CD14-positive monocyte (primary cell): ENCODE measurements at regions not wholly inside any gene's neighbourhood (a gene's known extent, or its start where the extent isn't known, plus 50 kb on each side); places are given as distances from the start of the nearest gene placed in this dataset.

Experiments used
- DNase-seq, 3 donors: peaks; one replicate each; pipeline ENCODE4 v3.0.0-alpha.2; 2011 to 2022
- H2AFZ ChIP-seq: 2 replicates; pipeline ENCODE4 v1.6.0; 2012; ENCODE audit warnings: mild to moderate bottlenecking, low read depth, low read length, inconsistent platforms; ENCODE audit not compliant: insufficient read depth, poor library complexity, severe bottlenecking
- H3K27ac ChIP-seq, 2 donors: 1 replicate in 1 of 2; 2 replicates in 1 of 2; pipeline ENCODE4 v1.5.1; 2012 to 2013; ENCODE audit warnings: low read length in 2 of 2, control low read depth in 1 of 2, inconsistent platforms in 1 of 2, low read depth in 1 of 2, mild to moderate bottlenecking in 1 of 2
- H3K27me3 ChIP-seq, 2 donors: one replicate each; pipeline versions ENCODE4 v1.6.0 to v1.6.1; 2011 to 2013; ENCODE audit warnings: low read length in 2 of 2; ENCODE audit not compliant: control insufficient read depth in 2 of 2, insufficient read depth in 2 of 2
- H3K36me3 ChIP-seq, 2 donors: replicated peaks in 1 of 2; 1 replicate in 1 of 2; 2 replicates in 1 of 2; pipeline versions ENCODE4 v1.5.1 to v1.6.1; 2012 to 2013; ENCODE audit warnings: low read length in 2 of 2, control low read depth in 1 of 2, inconsistent platforms in 1 of 2, mild to moderate bottlenecking in 1 of 2; ENCODE audit not compliant: insufficient read depth in 2 of 2, control insufficient read depth in 1 of 2
- H3K4me1 ChIP-seq, 2 donors: 1 replicate in 1 of 2; 2 replicates in 1 of 2; pipeline versions ENCODE4 v1.5.1 to v1.6.1; 2012 to 2013; ENCODE audit warnings: low read length in 2 of 2, control low read depth in 1 of 2, inconsistent platforms in 1 of 2, mild to moderate bottlenecking in 1 of 2, moderate library complexity in 1 of 2; ENCODE audit not compliant: insufficient read depth in 2 of 2, control insufficient read depth in 1 of 2
- H3K4me2 ChIP-seq: replicated peaks from 2 replicates; pipeline ENCODE3; 2012; ENCODE audit warnings: low read length, moderate library complexity, mild to moderate bottlenecking; ENCODE audit not compliant: poor library complexity, severe bottlenecking; ENCODE audit errors: extremely low read depth
- H3K4me3 ChIP-seq, 3 experiments: fragments of 200-600 bp in 1 of 3; sonication (generic) in 1 of 3; replicated peaks in 1 of 3; 1 replicate in 2 of 3; 2 replicates in 1 of 3; pipeline ENCODE4 v1.5.1; 2011 to 2013; ENCODE audit warnings: low read length in 3 of 3, mild to moderate bottlenecking in 3 of 3, control low read depth in 2 of 3, low read depth in 2 of 3, inconsistent platforms in 1 of 3, moderate library complexity in 1 of 3
- H3K79me2 ChIP-seq: 2 replicates; pipeline ENCODE4 v1.6.0; 2012; ENCODE audit warnings: mild to moderate bottlenecking, control low read depth, inconsistent platforms, low read length, moderate library complexity; ENCODE audit not compliant: insufficient read depth
- H3K9ac ChIP-seq: 2 replicates; pipeline ENCODE4 v1.6.0; 2017; ENCODE audit warnings: low read length, mild to moderate bottlenecking; ENCODE audit not compliant: insufficient read depth, poor library complexity, severe bottlenecking
- H3K9me3 ChIP-seq, 2 donors: replicated peaks in 1 of 2; 1 replicate in 1 of 2; 2 replicates in 1 of 2; pipeline versions ENCODE4 v1.5.1 to v1.6.1; 2012 to 2013; ENCODE audit warnings: low read length in 2 of 2, control low read depth in 1 of 2; ENCODE audit not compliant: control insufficient read depth in 1 of 2, insufficient read depth in 1 of 2
- H4K20me1 ChIP-seq: 2 replicates; pipeline ENCODE4 v1.6.0; 2012; ENCODE audit warnings: mild to moderate bottlenecking, low read length, control low read depth, moderate library complexity; ENCODE audit not compliant: insufficient read depth
- H3K27ac Mint-ChIP-seq, 7 donors: one replicate each; pipeline ENCODE4 v1.8.0; 2020; ENCODE audit warnings: mild to moderate bottlenecking in 7 of 7, mixed read lengths in 7 of 7, moderate library complexity in 6 of 7, inconsistent platforms in 2 of 7
- H3K27me3 Mint-ChIP-seq, 3 donors: one replicate each; pipeline ENCODE4 v1.8.0; 2021 to 2022; ENCODE audit warnings: low read depth in 3 of 3, mild to moderate bottlenecking in 3 of 3, mixed read lengths in 3 of 3, moderate library complexity in 3 of 3, inconsistent platforms in 1 of 3
- H3K36me3 Mint-ChIP-seq, 2 donors: one replicate each; pipeline ENCODE4 v1.8.0; 2020; ENCODE audit warnings: mixed read lengths in 2 of 2, inconsistent platforms in 1 of 2, mild to moderate bottlenecking in 1 of 2
- H3K4me1 Mint-ChIP-seq: one replicate; pipeline ENCODE4 v1.8.0; 2020; ENCODE audit warnings: mild to moderate bottlenecking, mixed read lengths
- H3K4me3 Mint-ChIP-seq, 2 donors: one replicate each; pipeline ENCODE4 v1.8.0; 2020; ENCODE audit warnings: mild to moderate bottlenecking in 2 of 2, mixed read lengths in 2 of 2, moderate library complexity in 1 of 2
- H3K9me3 Mint-ChIP-seq, 7 donors: one replicate each; pipeline ENCODE4 v1.8.0; 2020 to 2022; ENCODE audit warnings: mixed read lengths in 7 of 7, mild to moderate bottlenecking in 6 of 7, moderate library complexity in 6 of 7, inconsistent platforms in 2 of 7
- CTCF ChIP-seq: fragments of 200-600 bp; IDR thresholded peaks from one replicate; pipeline ENCODE4 v1.8.0; 2022; ENCODE audit warnings: antibody characterized with exemption, mild to moderate bottlenecking
- WGBS: methylation state at CpG from one replicate; pipeline ENCODE4 v1.1.5; 2013; ENCODE audit warnings: missing lambda C conversion rate; ENCODE audit not compliant: insufficient coverage; 5-methylcytosine and 5-hydroxymethylcytosine counted together
- intact Hi-C, 2 donors: fragments of 100-400 bp; cut with micrococcal nuclease; formaldehyde crosslinking; loops; one replicate each; pipeline versions ENCODE4 v1.15.0 to v1.15.1; 2023

- Histone ChIP-seq H3K9me3 (no peaks in the 10 kb centered on the region), H3K27ac (no peak overlapping the region), H4K20me1 (no peaks in the 10 kb centered on the region), H3K4me1 (no peaks in the 10 kb centered on the region), H2AFZ (no peak overlapping the region), H3K36me3 (no peaks in the 10 kb centered on the region), H3K4me3 (no peak overlapping the region), H3K79me2 (no peaks in the 10 kb centered on the region), H3K4me2 (no peak overlapping the region), H3K27me3 (no peaks in the 10 kb centered on the region), H3K9ac (no peak overlapping the region)
- Mint-ChIP-seq H3K27ac (no peak overlapping the region), H3K27me3 (peaks cover 0 to 2% (median 0%) of the 10 kb centered on the region in 3 donors), H3K9me3 (peaks cover 0 to 7% (median 0%) of the 10 kb centered on the region in 7 donors), H3K4me1 (no peaks in the 10 kb centered on the region), H3K4me3 (no peak overlapping the region), H3K36me3 (no peaks in the 10 kb centered on the region)
- TF ChIP-seq CTCF, result no peak
- DNase-seq, result no peak
- WGBS, result 88% methylated on average over 3 of the region's 3 CpGs
- intact Hi-C loops, result no loop called here
These were observed 280.4 kb downstream of the CAAP1 start for GRCh38 chr9:26612211-26612610.

- H3K9ac ChIP-seq, result no peak overlapping the region
- Mint-ChIP-seq H3K36me3 (no peaks in the 10 kb centered on the region), H3K27ac (no peak overlapping the region), H3K4me3 (no peak overlapping the region), H3K27me3 (no peaks in the 10 kb centered on the region), H3K4me1 (no peaks in the 10 kb centered on the region), H3K9me3 (peaks cover 0 to 7% (median 3%) of the 10 kb centered on the region in 7 donors)
- intact Hi-C loops, result no loop called here
- no peak overlapping the region for H2AFZ ChIP-seq
- H3K4me2 ChIP-seq, result no peak overlapping the region
- no CpG with 5 or more reads among the region's 1 CpG for WGBS
- H3K27ac ChIP-seq, result no peak overlapping the region
- no peaks in the 10 kb centered on the region for H3K27me3 ChIP-seq
- no peak for DNase-seq
- H4K20me1 ChIP-seq, result no peaks in the 10 kb centered on the region
- no peaks in the 10 kb centered on the region for H3K36me3 ChIP-seq
- no peaks in the 10 kb centered on the region for H3K9me3 ChIP-seq
- no peaks in the 10 kb centered on the region for H3K4me1 ChIP-seq
- H3K79me2 ChIP-seq, result no peaks in the 10 kb centered on the region
- H3K4me3 ChIP-seq, result no peak overlapping the region
- no peak for TF ChIP-seq CTCF
These were observed 285.8 kb downstream of the CAAP1 start for GRCh38 chr9:26606756-26607155.
